ENCODE measurements at regions not wholly inside any gene's neighbourhood (a gene's known extent, or its start where the extent isn't known, plus 50 kb on each side); places are given as distances from the start of the nearest gene placed in this dataset.

- H3K4me1 ChIP-seq (ENCODE audit: control insufficient read depth, insufficient read depth, low read length) = no peaks in the 10 kb centered on the region
- no peak overlapping the region for H3K9ac ChIP-seq (ENCODE audit: low read length in 2 of 2)
- H3K27ac ChIP-seq (ENCODE audit: low read length) = no peak overlapping the region
- peaks cover 0 to 4% of the 10 kb centered on the region in 2 donors for H3K27me3 ChIP-seq (ENCODE audit: control insufficient read depth in 1 of 2, insufficient read depth in 2 of 2, low read length in 2 of 2)
- H3K9me3 ChIP-seq (ENCODE audit: control insufficient read depth in 2 of 2, low read length in 2 of 2) = no peaks in the 10 kb centered on the region
- no peak overlapping the region for H3K4me3 ChIP-seq (ENCODE audit: low read length in 2 of 2)
- no peaks in the 10 kb centered on the region for H3K36me3 ChIP-seq (ENCODE audit: control insufficient read depth in 2 of 2, insufficient read depth in 2 of 2, low read length in 2 of 2)
These were observed 117.5 kb upstream of the NIPBL start for GRCh38 chr5:36759117-36759516.

GRCh38 chr5:36763454-36763853, 113.1 kb upstream of the NIPBL start:
- no peak overlapping the region for H3K4me3 ChIP-seq (ENCODE audit: low read length in 2 of 2)
- no peak overlapping the region for H3K27ac ChIP-seq (ENCODE audit: low read length)
- no peaks in the 10 kb centered on the region for H3K4me1 ChIP-seq (ENCODE audit: control insufficient read depth, insufficient read depth, low read length)
- no peaks in the 10 kb centered on the region for H3K36me3 ChIP-seq (ENCODE audit: control insufficient read depth in 2 of 2, insufficient read depth in 2 of 2, low read length in 2 of 2)
- no peak overlapping the region for H3K9ac ChIP-seq (ENCODE audit: low read length in 2 of 2)
- H3K27me3 ChIP-seq (ENCODE audit: control insufficient read depth in 1 of 2, insufficient read depth in 2 of 2, low read length in 2 of 2) = peaks cover 0 to 2% of the 10 kb centered on the region in 2 donors
- H3K9me3 ChIP-seq (ENCODE audit: control insufficient read depth in 2 of 2, low read length in 2 of 2) = peaks cover 0 to 4% of the 10 kb centered on the region in 2 donors

DNA sequence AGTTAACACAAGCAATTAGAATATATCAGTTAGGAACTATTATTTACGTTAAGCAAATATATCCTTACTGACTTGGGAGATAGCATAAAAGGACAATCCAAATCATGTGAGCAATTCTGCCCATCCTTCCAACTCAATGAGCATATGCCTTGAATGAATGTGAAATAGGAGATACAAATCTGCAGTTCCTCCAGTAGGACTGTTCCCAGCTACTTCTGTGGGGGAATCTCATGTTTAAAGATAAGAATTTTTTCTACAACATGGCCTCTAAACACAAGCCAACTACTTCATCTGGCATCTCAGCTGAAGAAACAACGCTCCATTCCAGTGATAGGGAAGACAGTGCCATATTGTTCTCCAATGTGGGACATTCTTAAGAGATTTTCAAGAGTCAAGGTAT, 110.7 kb upstream of the NIPBL start:
- no peak overlapping the region for H3K4me3 ChIP-seq (ENCODE audit: low read length in 2 of 2)
- no peaks in the 10 kb centered on the region for H3K4me1 ChIP-seq (ENCODE audit: control insufficient read depth, insufficient read depth, low read length)
- H3K27ac ChIP-seq (ENCODE audit: low read length) = no peak overlapping the region
- H3K36me3 ChIP-seq (ENCODE audit: control insufficient read depth in 2 of 2, insufficient read depth in 2 of 2, low read length in 2 of 2) = no peaks in the 10 kb centered on the region
- no peak overlapping the region for H3K9ac ChIP-seq (ENCODE audit: low read length in 2 of 2)
- peaks cover 0 to 4% of the 10 kb centered on the region in 2 donors for H3K9me3 ChIP-seq (ENCODE audit: control insufficient read depth in 2 of 2, low read length in 2 of 2)
- H3K27me3 ChIP-seq (ENCODE audit: control insufficient read depth in 1 of 2, insufficient read depth in 2 of 2, low read length in 2 of 2) = no peaks in the 10 kb centered on the region

DNA sequence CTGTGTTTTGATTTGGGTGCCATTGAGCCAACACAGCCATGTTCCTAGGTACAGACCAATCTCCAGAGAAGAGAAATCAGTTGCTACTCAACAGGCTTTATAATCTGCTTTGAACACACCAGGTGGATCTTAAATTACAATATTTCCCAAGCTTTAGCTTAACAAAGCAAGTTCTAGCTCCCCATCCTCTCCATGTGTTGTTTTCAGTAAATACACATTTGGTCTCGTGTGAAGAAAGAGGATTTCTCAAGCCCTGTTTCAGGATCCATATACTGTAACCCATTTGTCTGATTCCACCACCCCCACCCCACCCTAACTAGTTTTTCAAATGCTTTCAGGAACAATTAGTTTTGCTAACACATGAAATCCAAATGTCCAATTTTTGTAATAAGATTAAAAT, 109.6 kb upstream of the NIPBL start:
- H3K4me3 ChIP-seq (ENCODE audit: low read length in 2 of 2) = no peak overlapping the region
- H3K27ac ChIP-seq (ENCODE audit: low read length) = no peak overlapping the region
- no peaks in the 10 kb centered on the region for H3K36me3 ChIP-seq (ENCODE audit: control insufficient read depth in 2 of 2, insufficient read depth in 2 of 2, low read length in 2 of 2)
- H3K27me3 ChIP-seq (ENCODE audit: control insufficient read depth in 1 of 2, insufficient read depth in 2 of 2, low read length in 2 of 2) = no peaks in the 10 kb centered on the region
- H3K9ac ChIP-seq (ENCODE audit: low read length in 2 of 2) = no peak overlapping the region
- H3K9me3 ChIP-seq (ENCODE audit: control insufficient read depth in 2 of 2, low read length in 2 of 2) = peaks cover 0 to 4% of the 10 kb centered on the region in 2 donors
- H3K4me1 ChIP-seq (ENCODE audit: control insufficient read depth, insufficient read depth, low read length) = no peaks in the 10 kb centered on the region

- Histone ChIP-seq H3K27me3 (ENCODE audit: control insufficient read depth in 1 of 2, insufficient read depth in 2 of 2, low read length in 2 of 2) (no peaks in the 10 kb centered on the region), H3K36me3 (ENCODE audit: control insufficient read depth in 2 of 2, insufficient read depth in 2 of 2, low read length in 2 of 2) (no peaks in the 10 kb centered on the region), H3K4me1 (ENCODE audit: control insufficient read depth, insufficient read depth, low read length) (no peaks in the 10 kb centered on the region), H3K4me3 (ENCODE audit: low read length in 2 of 2) (no peak overlapping the region), H3K27ac (ENCODE audit: low read length) (no peak overlapping the region), H3K9ac (ENCODE audit: low read length in 2 of 2) (no peak overlapping the region), H3K9me3 (ENCODE audit: control insufficient read depth in 2 of 2, low read length in 2 of 2) (peaks cover 0 to 4% of the 10 kb centered on the region in 2 donors)
These were observed 108.1 kb upstream of the NIPBL start for GRCh38 chr5:36768450-36768849.

DNA sequence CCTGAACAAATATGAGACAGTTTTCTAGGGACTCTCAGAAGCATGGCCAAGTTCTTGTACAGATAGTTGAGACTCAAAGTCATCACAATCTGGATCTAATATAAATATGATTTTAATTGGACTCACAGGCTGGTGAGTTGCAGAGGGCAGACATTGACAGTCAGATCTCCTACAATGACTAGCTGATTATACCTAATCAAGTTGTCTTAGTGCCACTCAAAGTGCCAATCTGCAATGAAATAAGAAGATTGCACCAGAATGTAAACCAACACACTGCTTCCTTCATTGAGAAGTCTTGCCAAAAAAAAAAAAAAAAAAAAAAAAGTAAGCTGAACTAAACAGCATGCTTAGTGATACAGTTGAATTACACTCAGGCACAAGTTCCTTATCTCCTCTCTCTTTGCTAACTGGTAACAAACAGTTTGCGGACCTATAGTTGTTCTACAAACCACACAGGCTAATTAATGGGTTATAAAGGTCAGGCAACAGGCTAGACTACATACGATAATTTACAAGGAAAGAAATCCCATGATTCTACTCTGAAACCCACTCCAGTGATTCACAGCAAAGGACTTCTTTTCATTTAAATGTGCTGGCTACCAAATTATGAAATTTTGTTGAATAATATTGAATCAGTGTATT, 107.3 kb upstream of the NIPBL start:
- H3K27ac ChIP-seq (ENCODE audit: low read length) = no peak overlapping the region
- H3K9me3 ChIP-seq (ENCODE audit: control insufficient read depth in 2 of 2, low read length in 2 of 2) = peaks cover 0 to 4% of the 10 kb centered on the region in 2 donors
- H3K36me3 ChIP-seq (ENCODE audit: control insufficient read depth in 2 of 2, insufficient read depth in 2 of 2, low read length in 2 of 2) = no peaks in the 10 kb centered on the region
- H3K4me1 ChIP-seq (ENCODE audit: control insufficient read depth, insufficient read depth, low read length) = no peaks in the 10 kb centered on the region
- H3K27me3 ChIP-seq (ENCODE audit: control insufficient read depth in 1 of 2, insufficient read depth in 2 of 2, low read length in 2 of 2) = no peaks in the 10 kb centered on the region
- no peak overlapping the region for H3K4me3 ChIP-seq (ENCODE audit: low read length in 2 of 2)
- H3K9ac ChIP-seq (ENCODE audit: low read length in 2 of 2) = no peak overlapping the region

DNA sequence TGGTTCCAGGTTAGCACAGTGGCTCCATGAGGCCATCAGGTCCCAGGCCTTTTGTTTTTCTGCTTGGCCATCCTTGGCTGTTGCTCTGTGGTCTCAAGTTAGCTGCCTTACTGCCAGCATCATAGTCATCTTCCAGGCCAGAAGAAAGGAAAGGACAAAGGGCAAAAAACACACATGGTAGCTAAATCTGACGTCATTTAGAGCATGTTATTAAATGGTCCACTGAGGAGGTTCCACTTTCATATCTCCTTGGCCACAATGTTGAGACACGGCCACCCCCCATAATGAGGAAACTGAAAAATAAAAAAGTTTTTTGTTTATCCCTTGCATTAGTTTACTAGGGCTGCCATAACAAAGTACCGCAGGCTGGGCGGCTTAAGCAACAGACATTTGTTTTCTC, 106.4 kb upstream of the NIPBL start:
- Histone ChIP-seq H3K4me3 (ENCODE audit: low read length in 2 of 2) (no peak overlapping the region), H3K9me3 (ENCODE audit: control insufficient read depth in 2 of 2, low read length in 2 of 2) (peaks cover 0 to 4% of the 10 kb centered on the region in 2 donors), H3K27me3 (ENCODE audit: control insufficient read depth in 1 of 2, insufficient read depth in 2 of 2, low read length in 2 of 2) (no peaks in the 10 kb centered on the region), H3K4me1 (ENCODE audit: control insufficient read depth, insufficient read depth, low read length) (no peaks in the 10 kb centered on the region), H3K27ac (ENCODE audit: low read length) (no peak overlapping the region), H3K9ac (ENCODE audit: low read length in 2 of 2) (no peak overlapping the region), H3K36me3 (ENCODE audit: control insufficient read depth in 2 of 2, insufficient read depth in 2 of 2, low read length in 2 of 2) (no peaks in the 10 kb centered on the region)

DNA sequence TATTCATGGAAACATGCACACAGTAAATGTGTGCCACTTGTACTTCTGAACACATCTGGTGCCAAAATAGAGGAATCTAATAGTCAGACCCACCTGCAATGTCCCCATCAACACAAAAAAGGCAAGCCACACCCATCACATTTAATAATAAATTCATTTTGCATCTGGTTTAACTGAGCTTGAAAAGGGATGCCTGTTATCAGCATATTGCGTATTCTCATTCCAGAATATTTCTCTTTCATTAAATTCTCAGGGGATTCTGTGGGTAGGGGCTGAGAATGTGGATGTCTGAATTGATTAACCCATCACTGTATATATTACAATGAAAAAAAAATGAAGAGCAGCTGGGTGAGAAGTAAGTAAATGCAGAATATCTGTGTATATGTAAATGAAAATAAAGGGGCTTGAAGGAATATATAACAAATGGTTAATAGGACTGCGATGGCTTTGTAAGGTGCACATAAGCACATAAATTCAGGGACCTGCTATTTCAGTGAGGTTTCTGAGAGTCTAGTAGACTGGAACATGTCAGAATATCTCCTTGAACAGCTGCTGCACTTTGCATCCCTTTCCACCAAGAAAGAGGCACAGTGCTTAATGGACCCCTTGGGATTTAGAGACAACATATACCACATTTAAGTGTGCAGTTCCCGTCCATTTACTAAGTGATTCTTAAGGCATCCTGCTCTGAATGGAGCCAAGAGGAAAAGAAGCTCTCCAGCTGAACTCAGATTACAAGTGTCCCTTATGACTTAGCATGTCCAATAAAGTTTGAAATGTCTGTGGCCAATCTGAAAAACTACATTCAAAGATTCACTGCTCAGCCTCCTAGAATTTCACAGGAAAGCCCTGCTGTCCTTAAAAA, 104.1 kb upstream of the NIPBL start:
- H3K27me3 ChIP-seq (ENCODE audit: control insufficient read depth in 1 of 2, insufficient read depth in 2 of 2, low read length in 2 of 2) = no peaks in the 10 kb centered on the region
- no peaks in the 10 kb centered on the region for H3K4me1 ChIP-seq (ENCODE audit: control insufficient read depth, insufficient read depth, low read length)
- no peaks in the 10 kb centered on the region for H3K36me3 ChIP-seq (ENCODE audit: control insufficient read depth in 2 of 2, insufficient read depth in 2 of 2, low read length in 2 of 2)
- H3K9ac ChIP-seq (ENCODE audit: low read length in 2 of 2) = no peak overlapping the region
- no peak overlapping the region for H3K27ac ChIP-seq (ENCODE audit: low read length)
- no peaks in the 10 kb centered on the region for H3K9me3 ChIP-seq (ENCODE audit: control insufficient read depth in 2 of 2, low read length in 2 of 2)
- H3K4me3 ChIP-seq (ENCODE audit: low read length in 2 of 2) = no peak overlapping the region

- Histone ChIP-seq H3K9ac (ENCODE audit: low read length in 2 of 2) (no peak overlapping the region), H3K27ac (ENCODE audit: low read length) (no peak overlapping the region), H3K4me1 (ENCODE audit: control insufficient read depth, insufficient read depth, low read length) (no peaks in the 10 kb centered on the region), H3K4me3 (ENCODE audit: low read length in 2 of 2) (no peak overlapping the region), H3K27me3 (ENCODE audit: control insufficient read depth in 1 of 2, insufficient read depth in 2 of 2, low read length in 2 of 2) (no peaks in the 10 kb centered on the region), H3K9me3 (ENCODE audit: control insufficient read depth in 2 of 2, low read length in 2 of 2) (peaks cover 0 to 3% of the 10 kb centered on the region in 2 donors), H3K36me3 (ENCODE audit: control insufficient read depth in 2 of 2, insufficient read depth in 2 of 2, low read length in 2 of 2) (no peaks in the 10 kb centered on the region)
These were observed 99.3 kb upstream of the NIPBL start for GRCh38 chr5:36777105-36777757.

- H3K27me3 ChIP-seq (ENCODE audit: control insufficient read depth in 1 of 2, insufficient read depth in 2 of 2, low read length in 2 of 2) = no peaks in the 10 kb centered on the region
- no peaks in the 10 kb centered on the region for H3K4me1 ChIP-seq (ENCODE audit: control insufficient read depth, insufficient read depth, low read length)
- H3K36me3 ChIP-seq (ENCODE audit: control insufficient read depth in 2 of 2, insufficient read depth in 2 of 2, low read length in 2 of 2) = no peaks in the 10 kb centered on the region
- no peak overlapping the region for H3K4me3 ChIP-seq (ENCODE audit: low read length in 2 of 2)
- no peak overlapping the region for H3K9ac ChIP-seq (ENCODE audit: low read length in 2 of 2)
- peaks cover 0 to 3% of the 10 kb centered on the region in 2 donors for H3K9me3 ChIP-seq (ENCODE audit: control insufficient read depth in 2 of 2, low read length in 2 of 2)
- no peak overlapping the region for H3K27ac ChIP-seq (ENCODE audit: low read length)
These were observed 98.2 kb upstream of the NIPBL start for GRCh38 chr5:36778336-36778735.

All from stomach smooth muscle (tissue), 2 donors.